Transverse colon (tissue), 4 donors: ENCODE measurements at regions not wholly inside any gene's neighbourhood (a gene's known extent, or its start where the extent isn't known, plus 50 kb on each side); places are given as distances from the start of the nearest gene placed in this dataset.

ENCODE experiments used
- DNase-seq: peaks from one replicate; pipeline ENCODE4 v3.0.0-alpha.2; 2019
- H3K27ac ChIP-seq, 4 donors: fragments of 200-600 bp; sonication (generic); 2 replicates each; pipeline ENCODE4 v1.5.1; 2016 to 2018; ENCODE audit warnings: inconsistent platforms in 4 of 4
- H3K27me3 ChIP-seq: fragments of 200-600 bp; sonication (generic); 2 replicates; pipeline ENCODE4 v1.5.1; 2017; ENCODE audit warnings: inconsistent platforms
- H3K36me3 ChIP-seq, 4 donors: fragments of 200-600 bp; sonication (generic); 2 replicates each; pipeline ENCODE4 v1.5.1; 2017 to 2019; ENCODE audit warnings: inconsistent platforms in 4 of 4
- H3K4me1 ChIP-seq, 4 donors: fragments of 200-600 bp; sonication (generic); 2 replicates each; pipeline ENCODE4 v1.5.1; 2017 to 2020; ENCODE audit warnings: inconsistent platforms in 4 of 4
- H3K4me3 ChIP-seq, 4 donors: fragments of 200-600 bp; sonication (generic); 1 replicate in 1 of 4; 2 replicates in 3 of 4; pipeline versions ENCODE4 v1.5.1 to v1.6.1; 2017 to 2019; ENCODE audit warnings: inconsistent platforms in 4 of 4
- H3K9me3 ChIP-seq, 2 donors: fragments of 200-600 bp; sonication (generic); 2 replicates each; pipeline ENCODE4 v1.5.1; 2017 to 2019; ENCODE audit warnings: inconsistent platforms in 2 of 2
- CTCF ChIP-seq, 5 experiments: fragments of 200-600 bp in 3 of 5; fragments of 450-650 bp in 2 of 5; sonication (generic) in 3 of 5; IDR thresholded peaks; 1 replicate in 2 of 5; 2 replicates in 3 of 5; pipeline ENCODE4 v1.5.1; 2016 to 2017; ENCODE audit warnings: antibody characterized with exemption in 5 of 5, inconsistent platforms in 3 of 5, mild to moderate bottlenecking in 2 of 5, moderate library complexity in 1 of 5
- EP300 ChIP-seq: sonication (generic); formaldehyde crosslinking; IDR thresholded peaks from one replicate; pipeline ENCODE4 v1.6.1; 2017; ENCODE audit warnings: antibody characterized with exemption, low read depth
- POLR2A ChIP-seq: fragments of 450-650 bp; IDR thresholded peaks from one replicate; pipeline ENCODE4 v1.6.1; 2016; ENCODE audit warnings: antibody characterized with exemption, mild to moderate bottlenecking, moderate library complexity
- POLR2AphosphoS5 ChIP-seq, 3 donors: sonication (generic); formaldehyde crosslinking; IDR thresholded peaks; one replicate each; pipeline ENCODE4 v1.6.1; 2016; ENCODE audit warnings: antibody characterized with exemption in 3 of 3
- WGBS, 2 donors: methylation state at CpG; one replicate each; pipeline ENCODE4 v1.1.5; 2018; ENCODE audit warnings: low coverage in 1 of 2; 5-methylcytosine and 5-hydroxymethylcytosine counted together
- in situ Hi-C, 4 donors: fragments of 200-750 bp; cut with MboI; loops; one replicate each; pipeline versions ENCODE4 v1.15.0 to v1.15.1; 2017; ENCODE audit warnings: low sequenced_read_pairs in 3 of 4, low pct_ligation_motif_present in 1 of 4, low pct_unique_long_range_greater_than_20kb in 1 of 4
- intact Hi-C: fragments of 100-400 bp; cut with DNase I; formaldehyde crosslinking; loops from one replicate; pipeline ENCODE4 v1.15.1; 2023; ENCODE audit warnings: low total_unique reads

GRCh38 chr6:137702791-137703424 is 164.2 kb upstream of the TNFAIP3 start:
- no peak overlapping the region for H3K4me3 ChIP-seq
- peaks cover 0 to 29% (median 4%) of the 10 kb centered on the region in 4 donors for H3K4me1 ChIP-seq
- no peak for DNase-seq
- H3K27ac ChIP-seq, result no peak overlapping the region
- in situ Hi-C loops, result loop anchor here (10.0 to 25.0 kb wide), 3 partner anchors 162 to 409 kb away; partner anchors contain the start of genes PERP (in 2 of the 4) and TNFAIP3 (in 1 of the 4)
- no peaks in the 10 kb centered on the region for H3K9me3 ChIP-seq
- H3K36me3 ChIP-seq, result no peaks in the 10 kb centered on the region
- no peaks in the 10 kb centered on the region for H3K27me3 ChIP-seq
- intact Hi-C loops, result loop anchor here (10.0 kb wide), 1 partner anchor 412 kb away; no protein-coding TSS in a partner anchor
- TF ChIP-seq POLR2AphosphoS5 (IDR thresholded peaks at IDR 0.05) (no peak), POLR2A (no peak), EP300 (no peak), CTCF (IDR thresholded peaks at IDR 0.05) (no peak)
- 60 to 74% methylated on average over 1 of the region's 1 CpG for WGBS, 2 donors

GRCh38 chr6:137704802-137705159 is 162.3 kb upstream of the TNFAIP3 start:
- in situ Hi-C loops, result loop anchor here (5.0 to 25.0 kb wide), 5 partner anchors 160 to 408 kb away; partner anchors contain the start of genes PERP (in 2 of the 4) and TNFAIP3 (in 2 of the 4)
- H3K27ac ChIP-seq, result no peak overlapping the region
- 42 to 44% methylated on average over 5 of the region's 5 CpGs for WGBS, 2 donors
- intact Hi-C loops, result loop anchor here (10.0 kb wide), 1 partner anchor 410 kb away; no protein-coding TSS in a partner anchor
- DNase-seq, result no peak
- peaks cover 0 to 35% (median 7%) of the 10 kb centered on the region in 4 donors for H3K4me1 ChIP-seq
- H3K9me3 ChIP-seq, result no peaks in the 10 kb centered on the region
- H3K4me3 ChIP-seq, result no peak overlapping the region
- no peaks in the 10 kb centered on the region for H3K27me3 ChIP-seq
- no peaks in the 10 kb centered on the region for H3K36me3 ChIP-seq
- TF ChIP-seq POLR2A, result no peak
- no peak for TF ChIP-seq POLR2AphosphoS5 (IDR thresholded peaks at IDR 0.05)
- TF ChIP-seq EP300, result no peak
- no peak for TF ChIP-seq CTCF (IDR thresholded peaks at IDR 0.05)

- Histone ChIP-seq H3K4me1 (peaks cover 0 to 39% (median 7%) of the 10 kb centered on the region in 4 donors), H3K36me3 (no peaks in the 10 kb centered on the region), H3K9me3 (no peaks in the 10 kb centered on the region), H3K27ac (no peak overlapping the region), H3K4me3 (no peak overlapping the region), H3K27me3 (no peaks in the 10 kb centered on the region)
- DNase-seq, result peak; percentile 72
- 36 to 46% methylated on average over 9 to 11 of the region's 11 CpGs for WGBS, 2 donors
- in situ Hi-C loops, result loop anchor here (5.0 to 25.0 kb wide), 5 partner anchors 159 to 407 kb away; partner anchors contain the start of genes PERP (in 2 of the 4) and TNFAIP3 (in 2 of the 4)
- intact Hi-C loops, result loop anchor here (2.0 to 10.0 kb wide), 3 partner anchors 161 to 409 kb away; partner anchors contain the start of gene TNFAIP3
- TF ChIP-seq EP300, result no peak
- no peak for TF ChIP-seq POLR2AphosphoS5 (IDR thresholded peaks at IDR 0.05)
- peak; percentile 75 to 85 (median 81) for TF ChIP-seq CTCF (IDR thresholded peaks at IDR 0.05)
- TF ChIP-seq POLR2A, result no peak
Observed at GRCh38 chr6:137705160-137706082, 161.6 kb upstream of the TNFAIP3 start.
